ENCODE measurements at regions not wholly inside any gene's neighbourhood (a gene's known extent, or its start where the extent isn't known, plus 50 kb on each side); places are given as distances from the start of the nearest gene placed in this dataset.
"Not testable (repeated sequence)": the region's sequence is repeated elsewhere in the genome, so short reads cannot be mapped to it uniquely, and the experiment has no call there.

- no peak for DNase-seq
Measured at GRCh38 chr7:146057958-146058357, 58.6 kb upstream of the CNTNAP2 start.

GRCh38 chr7:146054909-146055308, 61.7 kb upstream of the CNTNAP2 start:
- DNase-seq, result no peak

GRCh38 chr7:146053492-146053891, 63.1 kb upstream of the CNTNAP2 start:
- DNase-seq, result no peak

- DNase-seq, result not testable (repeated sequence)
Measured at GRCh38 chr7:146043310-146043709, 73.3 kb upstream of the CNTNAP2 start.

- no peak for DNase-seq
Measured at GRCh38 chr7:146028251-146028750, 88.3 kb upstream of the CNTNAP2 start.

GRCh38 chr7:146027243-146027642, 89.4 kb upstream of the CNTNAP2 start:
- DNase-seq, result no peak

- DNase-seq, result no peak
Measured at GRCh38 chr7:146022776-146023175, 93.8 kb upstream of the CNTNAP2 start.

GRCh38 chr7:146019041-146020004, 97.3 kb upstream of the CNTNAP2 start:
- not testable (repeated sequence) for DNase-seq

- DNase-seq, result not testable (repeated sequence)
Measured at GRCh38 chr7:146017366-146017765, 99.2 kb upstream of the CNTNAP2 start.

GRCh38 chr7:146014154-146014553, 102.4 kb upstream of the CNTNAP2 start:
- not testable (repeated sequence) for DNase-seq

- DNase-seq, result no peak
Measured at GRCh38 chr7:146008293-146008692, 108.3 kb upstream of the CNTNAP2 start.

- DNase-seq, result no peak
Measured at GRCh38 chr7:146004805-146005204, 111.8 kb upstream of the CNTNAP2 start.

- no peak for DNase-seq
Measured at GRCh38 chr7:146002431-146003078, 114.0 kb upstream of the CNTNAP2 start.

- no peak for DNase-seq
Measured at GRCh38 chr7:146002008-146002407, 114.6 kb upstream of the CNTNAP2 start.

- no peak for DNase-seq
Measured at GRCh38 chr7:146000882-146001281, 115.7 kb upstream of the CNTNAP2 start.

GRCh38 chr7:145989469-145989868, 127.1 kb upstream of the CNTNAP2 start:
- DNase-seq, result no peak

GRCh38 chr7:145986248-145986874, 130.2 kb upstream of the CNTNAP2 start:
- no peak for DNase-seq

- no peak for DNase-seq
Measured at GRCh38 chr7:145978769-145979168, 137.8 kb upstream of the CNTNAP2 start.

GRCh38 chr7:145959981-145960380, 156.6 kb upstream of the CNTNAP2 start:
- no peak for DNase-seq

GRCh38 chr7:145957160-145957890, 159.3 kb upstream of the CNTNAP2 start:
- no peak for DNase-seq

GRCh38 chr7:145951566-145951965, 165.0 kb upstream of the CNTNAP2 start:
- DNase-seq, result no peak

GRCh38 chr7:145928937-145929336, 187.7 kb upstream of the CNTNAP2 start:
- no peak for DNase-seq

- DNase-seq, result no peak
Measured at GRCh38 chr7:145919712-145920111, 196.9 kb upstream of the CNTNAP2 start.

Measured in activated CD4-positive, alpha-beta T cell treated with anti-CD3 and anti-CD28 coated beads for 48 hours (primary cell).